Naive thymus-derived CD4-positive, alpha-beta T cell (primary cell): ENCODE measurements at regions not wholly inside any gene's neighbourhood (a gene's known extent, or its start where the extent isn't known, plus 50 kb on each side); places are given as distances from the start of the nearest gene placed in this dataset.
A peak's percentile ranks its signal among the peaks of the same experiment; 100 is the strongest.

Experiments used
- ATAC-seq: fragments of 150-1000 bp; cut with Tn5 transposase; 2 replicates; pipeline ENCODE4 v1.10.0; 2021; ENCODE audit warnings: mild to moderate bottlenecking, moderate library complexity
- CTCF ChIA-PET: fragments of 350-600 bp; sonication (Branson Sonifier 250); formaldehyde crosslinking; loops from one replicate; lab custom pipeline; 2021; ENCODE audit warnings: antibody characterized with exemption; lab: Charles Lee
- POLR2A ChIA-PET: fragments of 350-600 bp; sonication (Branson Sonifier 250); formaldehyde crosslinking; loops from one replicate; lab custom pipeline; 2021; ENCODE audit warnings: antibody characterized with exemption, inconsistent platforms; lab: Charles Lee
- DNase-seq, 9 donors: peaks; one replicate each; pipeline versions ENCODE4 v3.0.0 to v3.0.0-alpha.2; 2020 to 2022; ENCODE audit warnings: mixed read lengths in 1 of 9
- H3K27ac ChIP-seq: one replicate; pipeline ENCODE4 v1.7.0; 2013; ENCODE audit warnings: mild to moderate bottlenecking, low read depth, low read length, moderate library complexity
- H3K27me3 ChIP-seq, 2 donors: one replicate each; pipeline ENCODE4 v1.7.0; 2013; ENCODE audit warnings: low read length in 2 of 2, mild to moderate bottlenecking in 2 of 2, moderate library complexity in 2 of 2; ENCODE audit not compliant: control insufficient read depth in 2 of 2, insufficient read depth in 2 of 2
- H3K36me3 ChIP-seq, 3 experiments: 1 replicate in 2 of 3; 2 replicates in 1 of 3; pipeline ENCODE4 v1.7.0; 2013; ENCODE audit warnings: low read length in 3 of 3, mild to moderate bottlenecking in 3 of 3, moderate library complexity in 1 of 3; ENCODE audit not compliant: insufficient read depth in 3 of 3, control insufficient read depth in 2 of 3
- H3K4me1 ChIP-seq, 2 donors: one replicate each; pipeline ENCODE4 v1.7.0; 2013; ENCODE audit warnings: low read length in 2 of 2, mild to moderate bottlenecking in 2 of 2, moderate library complexity in 1 of 2; ENCODE audit not compliant: control insufficient read depth in 2 of 2, insufficient read depth in 2 of 2
- H3K4me3 ChIP-seq: 2 replicates; pipeline ENCODE4 v1.7.0; 2013; ENCODE audit warnings: mild to moderate bottlenecking, low read length
- H3K9me3 ChIP-seq, 3 experiments: 1 replicate in 2 of 3; 2 replicates in 1 of 3; pipeline ENCODE4 v1.7.0; 2013; ENCODE audit warnings: low read length in 3 of 3; ENCODE audit not compliant: control insufficient read depth in 2 of 3
- H3K27ac Mint-ChIP-seq, 9 donors: one replicate each; pipeline ENCODE4 v1.8.0; 2020 to 2022; ENCODE audit warnings: mixed read lengths in 9 of 9, mild to moderate bottlenecking in 8 of 9, moderate library complexity in 5 of 9, inconsistent platforms in 2 of 9
- H3K27me3 Mint-ChIP-seq, 5 donors: one replicate each; pipeline ENCODE4 v1.8.0; 2021 to 2022; ENCODE audit warnings: mixed read lengths in 5 of 5, mild to moderate bottlenecking in 1 of 5
- H3K36me3 Mint-ChIP-seq, 5 donors: one replicate each; pipeline ENCODE4 v1.8.0; 2020 to 2022; ENCODE audit warnings: mixed read lengths in 5 of 5, mild to moderate bottlenecking in 3 of 5, inconsistent platforms in 1 of 5
- H3K4me1 Mint-ChIP-seq, 7 donors: one replicate each; pipeline ENCODE4 v1.8.0; 2020 to 2022; ENCODE audit warnings: mixed read lengths in 7 of 7, mild to moderate bottlenecking in 3 of 7, inconsistent platforms in 1 of 7
- H3K4me3 Mint-ChIP-seq, 10 donors: one replicate each; pipeline ENCODE4 v1.8.0; 2020 to 2022; ENCODE audit warnings: mild to moderate bottlenecking in 10 of 10, mixed read lengths in 10 of 10, moderate library complexity in 6 of 10, inconsistent platforms in 2 of 10
- H3K9me3 Mint-ChIP-seq, 11 donors: one replicate each; pipeline ENCODE4 v1.8.0; 2020 to 2022; ENCODE audit warnings: mixed read lengths in 11 of 11, mild to moderate bottlenecking in 4 of 11, inconsistent platforms in 1 of 11, moderate library complexity in 1 of 11
- intact Hi-C, 2 donors: fragments of 100-400 bp; cut with micrococcal nuclease; formaldehyde crosslinking; loops; one replicate each; pipeline ENCODE4 v1.15.1; 2023

DNA sequence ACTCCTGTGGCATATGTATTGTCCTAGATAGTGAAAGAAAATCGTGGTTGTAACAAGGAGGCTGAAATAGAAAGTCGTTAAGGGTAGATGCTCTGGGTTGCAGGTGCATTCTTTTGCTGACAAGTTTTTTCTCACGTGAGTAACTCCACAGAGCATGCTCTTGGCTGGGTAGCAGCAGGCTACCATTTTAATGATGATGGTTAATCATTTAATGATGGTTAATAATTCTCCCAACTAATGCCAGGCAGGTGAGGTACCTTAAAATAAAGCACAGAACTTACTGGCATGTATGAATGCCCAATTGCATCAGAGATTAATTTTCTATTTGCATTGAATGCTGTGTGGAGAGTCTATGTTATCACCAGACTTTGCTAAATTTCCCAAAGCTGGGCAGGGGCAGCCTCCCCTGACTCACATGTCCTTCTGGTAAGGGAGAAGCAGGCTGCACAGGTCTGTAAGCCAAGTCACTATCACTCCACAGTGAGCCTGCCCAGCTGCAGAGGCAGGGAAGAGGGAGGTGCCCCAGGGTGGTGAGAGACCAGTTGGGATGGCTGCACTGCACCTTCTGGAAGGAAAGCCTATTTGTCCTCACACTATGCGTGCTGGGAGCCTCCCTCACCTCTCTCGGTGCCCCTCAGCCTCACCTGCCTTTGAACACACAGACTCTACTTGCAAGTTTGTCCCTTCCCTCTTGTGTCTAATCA lies 287.0 kb upstream of the IGFBP3 start:
- no peak for DNase-seq
- Histone ChIP-seq H3K4me1 (no peaks in the 10 kb centered on the region), H3K27ac (no peak overlapping the region), H3K4me3 (no peak overlapping the region), H3K36me3 (no peaks in the 10 kb centered on the region), H3K9me3 (no peaks in the 10 kb centered on the region), H3K27me3 (no peaks in the 10 kb centered on the region)
- Mint-ChIP-seq H3K9me3 (peaks cover 0 to 4% (median under 1%) of the 10 kb centered on the region in 11 donors), H3K4me1 (no peaks in the 10 kb centered on the region), H3K27me3 (peaks cover 0 to 10% (median 0%) of the 10 kb centered on the region in 5 donors), H3K36me3 (peaks cover 0 to 3% (median 0%) of the 10 kb centered on the region in 5 donors), H3K27ac (no peak overlapping the region), H3K4me3 (no peak overlapping the region)
- ChIA-PET POLR2A (no interaction called here), CTCF (no interaction called here)
- no peak for ATAC-seq
- intact Hi-C loops = no loop called here

DNA sequence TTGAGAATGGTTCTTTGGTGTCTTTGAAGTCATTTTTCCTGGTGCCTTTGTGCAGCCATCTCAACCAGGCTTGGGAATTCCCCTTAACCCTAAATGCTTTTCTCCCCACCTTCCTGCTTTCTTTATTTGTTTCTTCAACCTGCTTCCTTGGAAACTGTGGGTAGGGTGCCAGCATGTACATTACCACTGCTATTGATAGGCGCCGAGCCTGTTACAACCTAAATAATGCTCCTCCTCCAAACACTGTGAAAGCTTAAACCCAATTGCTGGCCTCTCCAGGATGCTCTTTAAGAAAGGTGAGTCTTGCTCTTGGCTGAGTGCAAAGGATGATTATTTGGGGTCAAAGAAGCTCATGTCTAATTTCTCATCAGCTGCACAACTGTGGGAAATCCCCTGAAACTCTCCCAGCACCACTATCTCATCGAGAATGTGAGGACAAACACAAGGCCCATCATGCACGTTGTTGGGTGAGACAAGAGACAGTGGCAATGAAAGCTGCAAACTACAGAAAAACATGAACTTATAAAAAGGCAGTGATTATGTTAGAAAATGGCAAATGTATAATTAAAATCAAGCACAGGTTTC lies 285.5 kb upstream of the IGFBP3 start:
- H3K27ac ChIP-seq = no peak overlapping the region
- H3K9me3 ChIP-seq = no peaks in the 10 kb centered on the region
- no peak for ATAC-seq
- H3K4me1 Mint-ChIP-seq = no peaks in the 10 kb centered on the region
- no peaks in the 10 kb centered on the region for H3K27me3 ChIP-seq
- no peaks in the 10 kb centered on the region for H3K4me1 ChIP-seq
- H3K27ac Mint-ChIP-seq = no peak overlapping the region
- peaks cover 0 to 3% (median 0%) of the 10 kb centered on the region in 11 donors for H3K9me3 Mint-ChIP-seq
- no peaks in the 10 kb centered on the region for H3K36me3 ChIP-seq
- intact Hi-C loops = no loop called here
- ChIA-PET CTCF (no interaction called here), POLR2A (no interaction called here)
- peaks cover 0 to 6% (median 0%) of the 10 kb centered on the region in 5 donors for H3K27me3 Mint-ChIP-seq
- no peak for DNase-seq
- H3K36me3 Mint-ChIP-seq = peaks cover 0 to 3% (median 0%) of the 10 kb centered on the region in 5 donors
- no peak overlapping the region for H3K4me3 ChIP-seq
- H3K4me3 Mint-ChIP-seq = no peak overlapping the region

- H3K4me3 ChIP-seq = no peak overlapping the region
- H3K27ac ChIP-seq = no peak overlapping the region
- no peak for DNase-seq
- ChIA-PET CTCF (no interaction called here), POLR2A (no interaction called here)
- no peak overlapping the region for H3K4me3 Mint-ChIP-seq
- peaks cover 0 to 3% (median 0%) of the 10 kb centered on the region in 11 donors for H3K9me3 Mint-ChIP-seq
- no peaks in the 10 kb centered on the region for H3K4me1 ChIP-seq
- H3K36me3 ChIP-seq = no peaks in the 10 kb centered on the region
- H3K36me3 Mint-ChIP-seq = peaks cover 0 to 3% (median 0%) of the 10 kb centered on the region in 5 donors
- no peaks in the 10 kb centered on the region for H3K27me3 ChIP-seq
- H3K27ac Mint-ChIP-seq = peak overlapping the region in 2 of 9 donors; percentile 53 to 59
- intact Hi-C loops = no loop called here
- no peak for ATAC-seq
- H3K27me3 Mint-ChIP-seq = peaks cover 0 to 5% (median 0%) of the 10 kb centered on the region in 5 donors
- no peaks in the 10 kb centered on the region for H3K4me1 Mint-ChIP-seq
- H3K9me3 ChIP-seq = no peaks in the 10 kb centered on the region
Measured at GRCh38 chr7:46205478-46205877, 284.4 kb upstream of the IGFBP3 start.

DNA sequence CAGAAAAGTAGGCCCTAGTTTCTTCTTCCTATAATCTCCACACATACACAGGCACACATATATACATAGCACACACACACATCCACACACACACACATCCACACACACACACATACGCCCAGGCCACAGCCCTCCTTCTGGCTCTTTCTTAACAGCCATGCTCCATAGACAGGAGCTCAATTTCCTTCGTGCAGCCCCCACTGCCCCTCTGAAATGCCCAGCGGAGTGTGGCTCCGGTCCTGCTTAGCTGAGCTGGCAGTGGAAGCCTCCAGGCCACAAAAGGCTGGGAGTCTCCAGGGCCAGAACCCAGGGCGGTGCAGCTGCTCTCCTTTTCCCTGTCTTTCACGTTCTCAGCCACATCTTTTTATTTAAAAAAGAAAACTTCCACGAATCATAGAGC lies 282.9 kb upstream of the IGFBP3 start:
- no peaks in the 10 kb centered on the region for H3K27me3 ChIP-seq
- Mint-ChIP-seq H3K27me3 (peaks cover 0 to 5% (median 0%) of the 10 kb centered on the region in 5 donors), H3K27ac (no peak overlapping the region), H3K4me3 (no peak overlapping the region), H3K4me1 (no peaks in the 10 kb centered on the region), H3K36me3 (peaks cover 0 to 3% (median 0%) of the 10 kb centered on the region in 5 donors), H3K9me3 (peaks cover 0 to 3% (median 0%) of the 10 kb centered on the region in 11 donors)
- intact Hi-C loops = no loop called here
- no peaks in the 10 kb centered on the region for H3K36me3 ChIP-seq
- H3K27ac ChIP-seq = no peak overlapping the region
- ChIA-PET CTCF (no interaction called here), POLR2A (no interaction called here)
- no peak for DNase-seq
- no peak for ATAC-seq
- H3K4me3 ChIP-seq = no peak overlapping the region
- H3K9me3 ChIP-seq = no peaks in the 10 kb centered on the region
- no peaks in the 10 kb centered on the region for H3K4me1 ChIP-seq

DNA sequence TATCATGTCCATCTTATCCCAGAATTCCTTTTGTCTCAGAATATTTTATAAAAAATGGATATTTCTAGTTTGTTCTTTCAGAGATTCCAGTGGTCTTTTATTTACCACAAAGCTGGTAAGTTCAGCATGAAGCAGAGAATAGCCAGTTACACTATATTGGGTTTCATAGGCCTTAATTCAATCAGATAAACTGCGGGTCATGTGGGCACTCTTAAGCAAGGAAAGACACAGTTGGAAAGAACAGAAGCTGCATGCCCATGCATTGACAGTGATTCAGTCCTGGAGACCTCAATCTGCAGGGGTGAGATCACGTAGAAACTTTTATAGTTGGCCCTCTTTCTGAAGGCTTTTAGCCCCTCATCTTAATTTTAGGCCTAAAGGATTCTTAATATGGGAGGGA lies 281.3 kb upstream of the IGFBP3 start:
- Mint-ChIP-seq H3K9me3 (peaks cover 0 to 8% (median 0%) of the 10 kb centered on the region in 11 donors), H3K36me3 (peaks cover 0 to 3% (median 0%) of the 10 kb centered on the region in 5 donors), H3K4me1 (no peaks in the 10 kb centered on the region), H3K27me3 (peaks cover 0 to 5% (median 0%) of the 10 kb centered on the region in 5 donors), H3K27ac (no peak overlapping the region), H3K4me3 (no peak overlapping the region)
- Histone ChIP-seq H3K36me3 (no peaks in the 10 kb centered on the region), H3K4me1 (no peaks in the 10 kb centered on the region), H3K27ac (no peak overlapping the region), H3K27me3 (no peaks in the 10 kb centered on the region), H3K9me3 (no peaks in the 10 kb centered on the region), H3K4me3 (no peak overlapping the region)
- intact Hi-C loops = no loop called here
- no peak for DNase-seq
- no peak for ATAC-seq
- CTCF ChIA-PET = interaction anchor here (0.7 kb wide), 1 partner anchor 9 kb away, joined by 3 read pairs; no protein-coding TSS in a partner anchor
- POLR2A ChIA-PET = no interaction called here

DNA sequence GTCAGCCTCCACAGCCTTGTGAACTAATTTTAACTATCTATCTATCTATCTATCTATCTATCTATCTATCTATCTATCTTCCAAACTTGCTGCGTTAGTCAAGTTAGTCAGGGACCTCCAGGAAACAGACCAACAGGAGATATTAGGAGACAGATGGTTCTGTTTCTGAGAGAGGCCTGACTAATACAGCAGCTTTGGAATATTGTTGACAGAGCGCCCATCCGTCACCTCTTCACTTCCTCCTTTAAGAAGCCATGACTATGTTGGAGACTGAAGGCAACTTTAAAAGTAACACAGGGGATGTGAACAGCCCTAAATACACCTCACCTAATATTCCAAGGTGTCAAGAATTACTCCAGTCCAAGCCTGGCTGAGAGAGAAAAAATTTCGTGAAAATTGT lies 280.9 kb upstream of the IGFBP3 start:
- no peak for ATAC-seq

More for the DNA sequence above, 280.9 kb upstream of the IGFBP3 start:
- Histone ChIP-seq H3K27me3 (no peaks in the 10 kb centered on the region), H3K36me3 (no peaks in the 10 kb centered on the region), H3K9me3 (no peaks in the 10 kb centered on the region), H3K4me3 (no peak overlapping the region), H3K27ac (no peak overlapping the region), H3K4me1 (no peaks in the 10 kb centered on the region)
- H3K4me3 Mint-ChIP-seq = no peak overlapping the region
- intact Hi-C loops = no loop called here
- peaks cover 0 to 8% (median 0%) of the 10 kb centered on the region in 11 donors for H3K9me3 Mint-ChIP-seq
- no peak for DNase-seq
- H3K27me3 Mint-ChIP-seq = peaks cover 0 to 5% (median 0%) of the 10 kb centered on the region in 5 donors
- H3K4me1 Mint-ChIP-seq = no peaks in the 10 kb centered on the region
- H3K36me3 Mint-ChIP-seq = peaks cover 0 to 3% (median 0%) of the 10 kb centered on the region in 5 donors
- H3K27ac Mint-ChIP-seq = no peak overlapping the region
- CTCF ChIA-PET = interaction anchor here (0.7 kb wide), 1 partner anchor 9 kb away, joined by 3 read pairs; no protein-coding TSS in a partner anchor
- POLR2A ChIA-PET = no interaction called here
